Adrenal gland (tissue), 5 donors: ENCODE measurements at regions not wholly inside any gene's neighbourhood (a gene's known extent, or its start where the extent isn't known, plus 50 kb on each side); places are given as distances from the start of the nearest gene placed in this dataset.

Source experiments
- POLR2A ChIP-seq, 2 donors: fragments of 450-650 bp; IDR thresholded peaks; one replicate each; pipeline ENCODE4 v1.6.1; 2017; ENCODE audit warnings: antibody characterized with exemption in 2 of 2, mild to moderate bottlenecking in 2 of 2, moderate library complexity in 1 of 2
- TF ChIP-seq, protein P1 (sequence below), 6 experiments: fragments of 450-650 bp in 4 of 6; fragments of 200-600 bp in 2 of 6; sonication (generic) in 1 of 6; IDR thresholded peaks; 1 replicate in 5 of 6; 2 replicates in 1 of 6; pipeline versions ENCODE4 v1.5.1 to v1.8.0; 2016 to 2021; ENCODE audit warnings: antibody characterized with exemption in 6 of 6, mild to moderate bottlenecking in 2 of 6, moderate library complexity in 1 of 6
- donor health status: DM: no; HTN: no; CAD: no.

DNA sequence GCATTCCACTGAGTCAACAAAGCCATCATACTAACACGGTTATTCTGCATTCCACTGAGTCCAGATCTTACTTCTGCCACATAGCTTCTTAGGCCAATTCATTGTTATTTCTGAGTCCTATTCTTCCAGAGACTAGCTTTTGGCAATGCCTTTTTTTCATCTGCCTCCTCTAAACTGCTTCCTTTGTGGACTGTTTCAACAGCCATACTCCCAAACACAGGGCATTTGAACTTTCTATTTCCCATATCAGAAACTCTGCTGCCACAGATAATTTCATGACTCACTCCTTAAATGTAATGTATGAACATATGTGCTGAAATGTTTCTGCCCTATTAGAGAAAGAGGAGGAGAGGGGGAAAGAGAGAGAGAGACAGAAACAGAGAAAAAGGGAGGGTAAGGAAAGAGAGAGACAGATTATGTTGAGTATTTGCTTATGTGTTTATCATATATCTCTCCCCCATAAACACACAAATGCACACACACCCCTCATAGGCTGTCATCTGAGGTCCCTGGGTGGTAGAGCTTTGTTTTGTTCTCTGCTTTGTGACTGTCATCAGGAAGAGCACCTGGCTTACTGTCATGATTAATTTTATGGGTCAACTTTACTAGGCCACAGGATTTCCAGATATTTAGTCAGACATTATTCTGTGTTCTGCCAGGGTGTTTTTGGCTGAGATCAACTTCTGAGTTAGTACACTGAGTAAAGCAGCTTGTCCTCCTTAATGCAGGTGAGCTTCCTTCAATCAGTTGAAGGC is 308.0 kb upstream of the KCND2 start:
- TF ChIP-seq, protein P1, sequence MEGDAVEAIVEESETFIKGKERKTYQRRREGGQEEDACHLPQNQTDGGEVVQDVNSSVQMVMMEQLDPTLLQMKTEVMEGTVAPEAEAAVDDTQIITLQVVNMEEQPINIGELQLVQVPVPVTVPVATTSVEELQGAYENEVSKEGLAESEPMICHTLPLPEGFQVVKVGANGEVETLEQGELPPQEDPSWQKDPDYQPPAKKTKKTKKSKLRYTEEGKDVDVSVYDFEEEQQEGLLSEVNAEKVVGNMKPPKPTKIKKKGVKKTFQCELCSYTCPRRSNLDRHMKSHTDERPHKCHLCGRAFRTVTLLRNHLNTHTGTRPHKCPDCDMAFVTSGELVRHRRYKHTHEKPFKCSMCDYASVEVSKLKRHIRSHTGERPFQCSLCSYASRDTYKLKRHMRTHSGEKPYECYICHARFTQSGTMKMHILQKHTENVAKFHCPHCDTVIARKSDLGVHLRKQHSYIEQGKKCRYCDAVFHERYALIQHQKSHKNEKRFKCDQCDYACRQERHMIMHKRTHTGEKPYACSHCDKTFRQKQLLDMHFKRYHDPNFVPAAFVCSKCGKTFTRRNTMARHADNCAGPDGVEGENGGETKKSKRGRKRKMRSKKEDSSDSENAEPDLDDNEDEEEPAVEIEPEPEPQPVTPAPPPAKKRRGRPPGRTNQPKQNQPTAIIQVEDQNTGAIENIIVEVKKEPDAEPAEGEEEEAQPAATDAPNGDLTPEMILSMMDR (IDR thresholded peaks at IDR 0.05): no peak
- no peak for TF ChIP-seq POLR2A (IDR thresholded peaks at IDR 0.05)
